ENCODE measurements at regions not wholly inside any gene's neighbourhood (a gene's known extent, or its start where the extent isn't known, plus 50 kb on each side); places are given as distances from the start of the nearest gene placed in this dataset.

GRCh38 chr4:32172086-32172485 is 1451.9 kb downstream of the PCDH7 start:
- H3K9ac ChIP-seq, result no peak overlapping the region
- H3K4me3 ChIP-seq (ENCODE audit: low read depth, low read length), result no peak overlapping the region
- H3K9me3 ChIP-seq (ENCODE audit: control insufficient read depth, low read length), result no peaks in the 10 kb centered on the region
- H2AFZ ChIP-seq, result no peak overlapping the region
- no peak overlapping the region for H3K27ac ChIP-seq
- H3K4me2 ChIP-seq (ENCODE audit: low read length), result no peak overlapping the region
- H3K4me1 ChIP-seq, result no peaks in the 10 kb centered on the region
- H3K36me3 ChIP-seq (ENCODE audit: control insufficient read depth, insufficient read depth, low read length), result no peaks in the 10 kb centered on the region
- no peak for TF ChIP-seq CTCF (IDR thresholded peaks at IDR 0.05)
- H3K27me3 ChIP-seq (ENCODE audit: control insufficient read depth, insufficient read depth, low read length), result no peaks in the 10 kb centered on the region
- no peaks in the 10 kb centered on the region for H3K79me2 ChIP-seq

DNA sequence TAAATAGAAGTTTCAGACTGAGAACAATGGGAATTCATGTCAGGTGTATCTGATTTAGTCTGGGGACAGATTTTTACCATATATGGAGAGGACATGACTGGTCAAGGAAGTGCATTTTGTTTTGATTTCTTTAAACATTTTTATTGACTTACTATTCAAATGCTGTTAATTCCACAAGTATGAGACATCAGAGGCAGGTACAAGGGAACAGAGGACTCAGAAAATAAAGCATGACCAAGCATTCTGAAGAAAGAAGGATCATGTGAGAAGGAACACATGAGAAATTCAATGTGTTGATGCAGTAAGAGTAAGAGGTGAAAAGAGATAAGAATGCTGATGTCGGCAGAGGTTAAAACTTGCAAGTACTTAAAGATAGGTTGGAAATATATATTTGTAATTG is 1452.6 kb downstream of the PCDH7 start:
- Histone ChIP-seq H3K36me3 (ENCODE audit: control insufficient read depth, insufficient read depth, low read length) (no peaks in the 10 kb centered on the region), H3K27ac (no peak overlapping the region), H3K79me2 (no peaks in the 10 kb centered on the region), H3K9ac (no peak overlapping the region), H3K27me3 (ENCODE audit: control insufficient read depth, insufficient read depth, low read length) (no peaks in the 10 kb centered on the region), H3K4me3 (ENCODE audit: low read depth, low read length) (no peak overlapping the region), H3K4me1 (no peaks in the 10 kb centered on the region), H3K9me3 (ENCODE audit: control insufficient read depth, low read length) (no peaks in the 10 kb centered on the region), H3K4me2 (ENCODE audit: low read length) (no peak overlapping the region), H2AFZ (no peak overlapping the region)
- no peak for TF ChIP-seq CTCF (IDR thresholded peaks at IDR 0.05)

DNA sequence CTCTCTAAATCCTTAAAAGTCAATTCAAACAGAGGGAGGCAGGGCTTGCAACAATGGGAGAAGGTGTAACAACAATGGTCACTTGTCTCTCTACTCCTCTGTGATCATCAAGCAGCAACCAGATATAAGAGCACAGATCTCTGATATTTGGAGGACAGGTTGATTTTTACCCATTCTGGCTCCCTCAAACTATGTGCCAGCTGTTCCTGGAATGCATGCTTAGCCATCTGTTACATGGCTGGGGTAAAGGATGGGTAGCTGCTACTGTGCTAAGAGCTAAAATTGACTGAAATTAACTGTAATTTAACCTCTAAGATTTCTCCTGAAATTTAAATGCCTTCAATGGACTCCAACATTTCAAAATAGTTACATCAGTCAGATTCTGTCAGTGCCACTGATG is 1459.9 kb downstream of the PCDH7 start:
- H3K79me2 ChIP-seq, result no peaks in the 10 kb centered on the region
- H3K27me3 ChIP-seq (ENCODE audit: control insufficient read depth, insufficient read depth, low read length), result no peaks in the 10 kb centered on the region
- no peak overlapping the region for H3K4me3 ChIP-seq (ENCODE audit: low read depth, low read length)
- H3K36me3 ChIP-seq (ENCODE audit: control insufficient read depth, insufficient read depth, low read length), result no peaks in the 10 kb centered on the region
- H3K4me2 ChIP-seq (ENCODE audit: low read length), result no peak overlapping the region
- no peak overlapping the region for H2AFZ ChIP-seq
- no peak overlapping the region for H3K9ac ChIP-seq
- TF ChIP-seq CTCF (IDR thresholded peaks at IDR 0.05), result no peak
- H3K4me1 ChIP-seq, result no peaks in the 10 kb centered on the region
- H3K27ac ChIP-seq, result no peak overlapping the region
- no peaks in the 10 kb centered on the region for H3K9me3 ChIP-seq (ENCODE audit: control insufficient read depth, low read length)

DNA sequence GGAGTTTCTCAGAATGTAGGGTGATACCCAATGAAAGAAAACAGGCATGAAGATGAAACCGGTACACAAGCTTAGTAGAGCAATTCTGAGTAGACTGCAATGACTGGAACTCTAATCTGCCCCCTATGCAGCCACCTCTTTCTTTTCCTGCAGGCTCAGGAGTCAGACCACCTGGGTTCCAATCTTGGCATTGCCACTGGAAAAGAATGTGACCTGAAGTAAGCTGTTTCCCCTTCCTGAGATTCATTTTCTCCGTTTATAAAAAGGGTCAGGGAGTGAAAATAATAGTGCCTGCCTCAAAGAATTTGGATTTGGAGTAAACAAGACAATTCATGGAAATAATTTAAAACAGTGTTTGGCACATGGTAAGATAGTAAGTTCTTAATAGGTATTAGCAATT is 1464.0 kb downstream of the PCDH7 start:
- no peaks in the 10 kb centered on the region for H3K36me3 ChIP-seq (ENCODE audit: control insufficient read depth, insufficient read depth, low read length)
- H3K9ac ChIP-seq, result no peak overlapping the region
- no peaks in the 10 kb centered on the region for H3K79me2 ChIP-seq
- no peaks in the 10 kb centered on the region for H3K27me3 ChIP-seq (ENCODE audit: control insufficient read depth, insufficient read depth, low read length)
- H3K9me3 ChIP-seq (ENCODE audit: control insufficient read depth, low read length), result no peaks in the 10 kb centered on the region
- no peaks in the 10 kb centered on the region for H3K4me1 ChIP-seq
- H3K27ac ChIP-seq, result no peak overlapping the region
- H3K4me3 ChIP-seq (ENCODE audit: low read depth, low read length), result no peak overlapping the region
- H2AFZ ChIP-seq, result no peak overlapping the region
- no peak overlapping the region for H3K4me2 ChIP-seq (ENCODE audit: low read length)
- no peak for TF ChIP-seq CTCF (IDR thresholded peaks at IDR 0.05)

- Histone ChIP-seq H3K9me3 (ENCODE audit: control insufficient read depth, low read length) (no peaks in the 10 kb centered on the region), H3K36me3 (ENCODE audit: control insufficient read depth, insufficient read depth, low read length) (no peaks in the 10 kb centered on the region), H3K27ac (no peak overlapping the region), H3K27me3 (ENCODE audit: control insufficient read depth, insufficient read depth, low read length) (no peaks in the 10 kb centered on the region), H3K79me2 (no peaks in the 10 kb centered on the region), H3K4me2 (ENCODE audit: low read length) (no peak overlapping the region), H3K4me3 (ENCODE audit: low read depth, low read length) (no peak overlapping the region), H3K4me1 (no peaks in the 10 kb centered on the region), H3K9ac (no peak overlapping the region), H2AFZ (no peak overlapping the region)
- TF ChIP-seq CTCF (IDR thresholded peaks at IDR 0.05), result no peak
These were observed 1469.0 kb downstream of the PCDH7 start for GRCh38 chr4:32189130-32189529.
